Neural cell (in vitro differentiated cells): ENCODE measurements at regions not wholly inside any gene's neighbourhood (a gene's known extent, or its start where the extent isn't known, plus 50 kb on each side); places are given as distances from the start of the nearest gene placed in this dataset.
A peak's percentile ranks its signal among the peaks of the same experiment; 100 is the strongest.

Experiments
- H2AFZ ChIP-seq: fragments of 200-600, 300-800 bp; sonication (generic), shearing (Covaris generic); 2 replicates; pipeline ENCODE4 v1.6.0; 2014; ENCODE audit warnings: low read depth, mild to moderate bottlenecking, antibody characterized with exemption, low read length, moderate library complexity
- H3F3A ChIP-seq: fragments of 200-600 bp; shearing (Covaris generic); 2 replicates; pipeline ENCODE4 v1.6.1; 2016; ENCODE audit warnings: mild to moderate bottlenecking, moderate library complexity, mixed read lengths, antibody characterized with exemption, low read length; ENCODE audit not compliant: insufficient read depth, poor library complexity, severe bottlenecking
- H3K27ac ChIP-seq: fragments of 200-600, 300-800 bp; sonication (generic), shearing (Covaris generic); 2 replicates; pipeline ENCODE4 v1.5.1; 2014; ENCODE audit warnings: mild to moderate bottlenecking, low read length, moderate library complexity
- H3K27me3 ChIP-seq: fragments of 300-800, 200-600 bp; sonication (generic), shearing (Covaris generic); 2 replicates; pipeline ENCODE4 v1.6.0; 2014; ENCODE audit warnings: mild to moderate bottlenecking, low read depth, low read length, moderate library complexity; ENCODE audit not compliant: insufficient read depth
- H3K36me3 ChIP-seq: fragments of 300-800, 200-600 bp; sonication (generic), shearing (Covaris generic); 2 replicates; pipeline ENCODE4 v1.5.1; 2014; ENCODE audit warnings: mild to moderate bottlenecking, antibody characterized with exemption, low read length, moderate library complexity; ENCODE audit not compliant: insufficient read depth
- H3K4me2 ChIP-seq: fragments of 300-800, 200-600 bp; sonication (generic), shearing (Covaris generic); 2 replicates; pipeline ENCODE4 v1.6.0; 2014; ENCODE audit warnings: mild to moderate bottlenecking, low read length
- H3K4me3 ChIP-seq: fragments of 300-800, 200-600 bp; sonication (generic), shearing (Covaris generic); 2 replicates; pipeline ENCODE4 v1.5.1; 2014; ENCODE audit warnings: mild to moderate bottlenecking, low read length, moderate library complexity
- H3K79me2 ChIP-seq: fragments of 200-600 bp; shearing (Covaris generic); replicated peaks from 2 replicates; pipeline ENCODE4 v1.6.0; 2014; ENCODE audit warnings: mild to moderate bottlenecking, low read length, moderate library complexity; ENCODE audit not compliant: insufficient read depth
- H3K9ac ChIP-seq: fragments of 300-800, 200-600 bp; sonication (generic), shearing (Covaris generic); 2 replicates; pipeline ENCODE4 v1.6.1; 2016; ENCODE audit warnings: mild to moderate bottlenecking, low read length, mixed read lengths
- H3K9me2 ChIP-seq: fragments of 200-600 bp; shearing (Covaris generic); 2 replicates; pipeline ENCODE4 v1.6.1; 2016; ENCODE audit warnings: mild to moderate bottlenecking, low read length, mixed read lengths; ENCODE audit not compliant: insufficient read depth
- H3K9me3 ChIP-seq: fragments of 200-600, 300-800 bp; sonication (generic), shearing (Covaris generic); 2 replicates; pipeline ENCODE4 v1.6.1; 2016; ENCODE audit warnings: mild to moderate bottlenecking, mixed run types, low read length, moderate library complexity, mixed read lengths
- H4K20me1 ChIP-seq: fragments of 200-600 bp; shearing (Covaris generic); 2 replicates; pipeline ENCODE4 v1.6.1; 2016; ENCODE audit warnings: mild to moderate bottlenecking, mixed run types; ENCODE audit not compliant: insufficient read depth
- EP300 ChIP-seq: fragments of 450-650 bp; conservative IDR thresholded peaks from 2 replicates; pipeline ENCODE4 v1.6.1; 2014; ENCODE audit warnings: antibody characterized with exemption, mild to moderate bottlenecking, moderate library complexity; ENCODE audit not compliant: poor library complexity, severe bottlenecking
- EZH2 ChIP-seq: fragments of 200-600, 300-800 bp; shearing (Covaris generic), sonication (generic); IDR thresholded peaks from 2 replicates; pipeline ENCODE4 v1.6.1; 2014; ENCODE audit warnings: antibody characterized with exemption, low read length, borderline replicate concordance, mild to moderate bottlenecking; ENCODE audit not compliant: insufficient read depth, poor library complexity, severe bottlenecking
- POLR2AphosphoS5 ChIP-seq: IDR thresholded peaks from 2 replicates; pipeline ENCODE4 v1.6.1; 2012
- RAD21 ChIP-seq: fragments of 450-650 bp; conservative IDR thresholded peaks from 2 replicates; pipeline ENCODE4 v1.6.1; 2014; ENCODE audit warnings: antibody characterized with exemption, mild to moderate bottlenecking, moderate library complexity
- SMC3 ChIP-seq: fragments of 450-650 bp; conservative IDR thresholded peaks from 2 replicates; pipeline ENCODE4 v1.6.1; 2014; ENCODE audit warnings: antibody characterized with exemption, mild to moderate bottlenecking, moderate library complexity; ENCODE audit not compliant: poor library complexity
- TAF1 ChIP-seq: IDR thresholded peaks from 2 replicates; pipeline ENCODE4 v1.6.1; 2012; ENCODE audit warnings: low read depth
- TF ChIP-seq, protein P1 (sequence below): IDR thresholded peaks from 2 replicates; pipeline ENCODE4 v1.6.1; 2012; ENCODE audit warnings: borderline replicate concordance

DNA sequence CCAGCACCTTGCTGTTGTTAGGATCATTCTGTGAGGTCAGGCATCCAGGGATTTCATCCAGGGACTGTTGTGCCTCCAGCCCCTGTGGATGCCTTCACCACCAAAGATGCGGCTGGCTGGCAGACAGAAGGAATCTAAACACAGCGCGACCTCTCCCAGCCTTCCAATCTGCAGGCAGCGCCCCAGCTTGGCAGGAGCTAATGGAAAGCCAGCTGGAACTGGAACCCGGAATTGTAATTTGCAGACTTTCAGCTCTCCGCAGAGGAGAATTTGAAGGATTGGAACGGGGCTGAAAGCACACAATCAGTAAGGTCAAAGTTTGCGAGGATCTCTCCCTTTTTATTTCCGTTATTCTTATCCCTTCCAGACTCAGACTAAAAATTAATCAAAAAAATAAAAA is 127.8 kb downstream of the TRIB2 start:
- Histone ChIP-seq H3K27ac (no peak overlapping the region), H2AFZ (no peak overlapping the region), H3K79me2 (no peaks in the 10 kb centered on the region), H3K4me3 (no peak overlapping the region), H3K9me3 (no peaks in the 10 kb centered on the region), H3K36me3 (no peaks in the 10 kb centered on the region), H3K27me3 (no peaks in the 10 kb centered on the region), H3K4me2 (no peak overlapping the region), H3F3A (no peaks in the 10 kb centered on the region), H4K20me1 (no peaks in the 10 kb centered on the region), H3K9me2 (no peaks in the 10 kb centered on the region), H3K9ac (no peak overlapping the region)
- TF ChIP-seq EP300, result no peak
- no peak for TF ChIP-seq RAD21
- no peak for TF ChIP-seq EZH2
- no peak for TF ChIP-seq TAF1
- TF ChIP-seq, protein P1, sequence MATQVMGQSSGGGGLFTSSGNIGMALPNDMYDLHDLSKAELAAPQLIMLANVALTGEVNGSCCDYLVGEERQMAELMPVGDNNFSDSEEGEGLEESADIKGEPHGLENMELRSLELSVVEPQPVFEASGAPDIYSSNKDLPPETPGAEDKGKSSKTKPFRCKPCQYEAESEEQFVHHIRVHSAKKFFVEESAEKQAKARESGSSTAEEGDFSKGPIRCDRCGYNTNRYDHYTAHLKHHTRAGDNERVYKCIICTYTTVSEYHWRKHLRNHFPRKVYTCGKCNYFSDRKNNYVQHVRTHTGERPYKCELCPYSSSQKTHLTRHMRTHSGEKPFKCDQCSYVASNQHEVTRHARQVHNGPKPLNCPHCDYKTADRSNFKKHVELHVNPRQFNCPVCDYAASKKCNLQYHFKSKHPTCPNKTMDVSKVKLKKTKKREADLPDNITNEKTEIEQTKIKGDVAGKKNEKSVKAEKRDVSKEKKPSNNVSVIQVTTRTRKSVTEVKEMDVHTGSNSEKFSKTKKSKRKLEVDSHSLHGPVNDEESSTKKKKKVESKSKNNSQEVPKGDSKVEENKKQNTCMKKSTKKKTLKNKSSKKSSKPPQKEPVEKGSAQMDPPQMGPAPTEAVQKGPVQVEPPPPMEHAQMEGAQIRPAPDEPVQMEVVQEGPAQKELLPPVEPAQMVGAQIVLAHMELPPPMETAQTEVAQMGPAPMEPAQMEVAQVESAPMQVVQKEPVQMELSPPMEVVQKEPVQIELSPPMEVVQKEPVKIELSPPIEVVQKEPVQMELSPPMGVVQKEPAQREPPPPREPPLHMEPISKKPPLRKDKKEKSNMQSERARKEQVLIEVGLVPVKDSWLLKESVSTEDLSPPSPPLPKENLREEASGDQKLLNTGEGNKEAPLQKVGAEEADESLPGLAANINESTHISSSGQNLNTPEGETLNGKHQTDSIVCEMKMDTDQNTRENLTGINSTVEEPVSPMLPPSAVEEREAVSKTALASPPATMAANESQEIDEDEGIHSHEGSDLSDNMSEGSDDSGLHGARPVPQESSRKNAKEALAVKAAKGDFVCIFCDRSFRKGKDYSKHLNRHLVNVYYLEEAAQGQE, result no peak
- no peak for TF ChIP-seq SMC3

DNA sequence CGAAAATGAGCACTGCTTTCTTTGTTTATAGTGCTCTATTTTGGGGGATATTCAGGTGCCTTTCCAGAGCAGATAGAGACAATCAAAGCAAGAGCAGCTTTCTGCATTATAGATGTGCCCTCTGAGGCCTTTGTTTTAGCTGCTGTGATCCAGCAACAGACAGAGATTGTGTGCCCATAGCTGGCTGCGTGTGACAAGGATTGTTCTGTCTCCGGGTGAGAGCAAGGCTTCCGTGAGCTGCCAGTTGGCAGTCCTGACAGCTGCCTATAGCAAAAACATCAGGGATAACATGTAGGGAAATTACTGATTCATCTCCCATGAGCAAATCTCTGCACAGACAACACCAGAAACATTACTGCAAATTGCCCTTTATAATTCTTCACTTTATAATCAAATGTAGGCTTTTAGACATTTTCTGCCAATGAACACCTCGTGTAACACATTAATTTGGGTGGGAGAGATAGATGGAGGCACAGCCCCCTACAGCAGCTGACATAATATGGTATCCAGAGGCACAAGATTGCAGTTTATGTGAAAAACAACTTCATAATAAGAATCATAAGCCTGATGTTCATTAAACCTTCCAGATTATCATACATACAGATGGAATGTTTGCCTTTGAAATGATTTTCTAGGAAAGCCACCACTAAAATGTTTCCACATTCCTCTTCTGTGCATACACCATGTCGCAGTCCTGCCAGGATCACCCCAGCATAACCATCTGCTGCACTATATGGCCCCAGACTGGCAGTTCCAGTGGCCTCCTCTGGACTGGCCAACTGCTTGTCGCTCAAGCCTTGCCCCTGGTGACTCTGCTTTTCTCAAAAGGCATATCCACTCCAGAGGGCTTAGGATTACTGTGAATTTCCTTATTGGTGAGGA is 131.2 kb downstream of the TRIB2 start:
- H3K4me2 ChIP-seq, result peak overlapping the region; percentile 57
- H3K36me3 ChIP-seq, result no peaks in the 10 kb centered on the region
- no peaks in the 10 kb centered on the region for H3K9me2 ChIP-seq
- H3K9ac ChIP-seq, result peak overlapping the region; percentile 54
- H3K4me3 ChIP-seq, result peak overlapping the region; percentile 42
- H3K27me3 ChIP-seq, result no peaks in the 10 kb centered on the region
- peak overlapping the region; percentile 86 for H3K27ac ChIP-seq
- H4K20me1 ChIP-seq, result no peaks in the 10 kb centered on the region
- no peaks in the 10 kb centered on the region for H3F3A ChIP-seq
- no peak overlapping the region for H2AFZ ChIP-seq
- no peak for TF ChIP-seq RAD21
- peak; percentile 98 for TF ChIP-seq EP300
- TF ChIP-seq, protein P1, result peak; percentile 83
- peak; percentile 89 for TF ChIP-seq POLR2AphosphoS5
- H3K9me3 ChIP-seq, result no peaks in the 10 kb centered on the region
- H3K79me2 ChIP-seq, result no peaks in the 10 kb centered on the region
